H9 (cell line): ENCODE measurements at regions not wholly inside any gene's neighbourhood (a gene's known extent, or its start where the extent isn't known, plus 50 kb on each side); places are given as distances from the start of the nearest gene placed in this dataset.

ENCODE experiments used
- DNase-seq: peaks from one replicate; pipeline ENCODE4 v3.0.0-alpha.2; 2017
- H2AFZ ChIP-seq: one replicate; pipeline ENCODE4 v1.6.1; 2013; ENCODE audit warnings: mild to moderate bottlenecking, low read length, control low read depth, moderate library complexity
- H2AK5ac ChIP-seq: 2 replicates; pipeline ENCODE4 v1.6.1; 2013; ENCODE audit warnings: low read length, control low read depth, mixed read lengths; ENCODE audit not compliant: insufficient read length
- H2BK120ac ChIP-seq: one replicate; pipeline ENCODE4 v1.6.1; 2013; ENCODE audit warnings: low read depth, mild to moderate bottlenecking, low read length, control low read depth, inconsistent platforms; ENCODE audit not compliant: poor library complexity, severe bottlenecking
- H2BK12ac ChIP-seq: 2 replicates; pipeline ENCODE4 v1.6.1; 2013; ENCODE audit warnings: low read length, control low read depth, mixed read lengths, low read depth; ENCODE audit not compliant: insufficient read length
- H2BK15ac ChIP-seq: 2 replicates; pipeline ENCODE4 v1.6.1; 2013; ENCODE audit warnings: low read depth, low read length, control low read depth
- H2BK20ac ChIP-seq: one replicate; pipeline ENCODE4 v1.6.1; 2013; ENCODE audit warnings: low read depth, mild to moderate bottlenecking, low read length, control low read depth, inconsistent platforms; ENCODE audit not compliant: poor library complexity, severe bottlenecking
- H2BK5ac ChIP-seq: 2 replicates; pipeline ENCODE4 v1.6.1; 2013; ENCODE audit warnings: low read length, control low read depth, mixed read lengths; ENCODE audit not compliant: insufficient read length
- H3K14ac ChIP-seq: 2 replicates; pipeline ENCODE4 v1.6.1; 2013; ENCODE audit warnings: low read length, control low read depth; ENCODE audit not compliant: insufficient read depth
- H3K18ac ChIP-seq: 2 replicates; pipeline ENCODE4 v1.6.1; 2013; ENCODE audit warnings: low read depth, mild to moderate bottlenecking, mixed read lengths, low read length, control low read depth; ENCODE audit not compliant: insufficient read length
- H3K23ac ChIP-seq: 2 replicates; pipeline ENCODE4 v1.6.1; 2013; ENCODE audit warnings: low read length, control low read depth, mixed read lengths, low read depth; ENCODE audit not compliant: insufficient read length
- H3K23me2 ChIP-seq: 2 replicates; pipeline ENCODE4 v1.6.1; 2013; ENCODE audit warnings: low read depth, mild to moderate bottlenecking, mixed read lengths, low read length, control low read depth; ENCODE audit not compliant: insufficient read length, poor library complexity, severe bottlenecking
- H3K27ac ChIP-seq: 2 replicates; pipeline ENCODE4 v1.5.1; 2013; ENCODE audit warnings: low read length, control low read depth, mixed read lengths, low read depth; ENCODE audit not compliant: insufficient read length
- H3K27me3 ChIP-seq: 2 replicates; pipeline ENCODE4 v1.6.1; 2013; ENCODE audit warnings: low read length, control low read depth, inconsistent platforms; ENCODE audit not compliant: insufficient read depth
- H3K4ac ChIP-seq: 2 replicates; pipeline ENCODE4 v1.6.1; 2013; ENCODE audit warnings: low read depth, mild to moderate bottlenecking, control low read depth, inconsistent platforms, low read length, moderate library complexity
- H3K4me1 ChIP-seq: 2 replicates; pipeline ENCODE4 v1.6.1; 2013; ENCODE audit warnings: low read length, control low read depth, inconsistent platforms; ENCODE audit not compliant: insufficient read depth
- H3K4me2 ChIP-seq: 2 replicates; pipeline ENCODE4 v1.6.1; 2013; ENCODE audit warnings: low read length, control low read depth, mixed read lengths; ENCODE audit not compliant: insufficient read length, insufficient read depth
- H3K56ac ChIP-seq: 2 replicates; pipeline ENCODE4 v1.6.1; 2013; ENCODE audit warnings: low read depth, mild to moderate bottlenecking, mixed read lengths, low read length, control low read depth; ENCODE audit not compliant: insufficient read length
- H3K79me1 ChIP-seq: 2 replicates; pipeline ENCODE4 v1.6.1; 2013; ENCODE audit warnings: low read depth, mild to moderate bottlenecking, moderate library complexity, low read length, control low read depth, inconsistent platforms; ENCODE audit not compliant: insufficient read depth, poor library complexity, severe bottlenecking
- H3K79me2 ChIP-seq: 2 replicates; pipeline ENCODE4 v1.6.1; 2013; ENCODE audit warnings: low read length, control low read depth, inconsistent platforms; ENCODE audit not compliant: insufficient read depth
- H3K9ac ChIP-seq: 2 replicates; pipeline ENCODE4 v1.6.1; 2013; ENCODE audit warnings: low read length, control low read depth, mixed read lengths; ENCODE audit not compliant: insufficient read length; ENCODE audit errors: extremely low read depth
- H3K9me3 ChIP-seq: one replicate; pipeline ENCODE4 v1.6.1; 2013; ENCODE audit warnings: low read depth, low read length, inconsistent platforms; ENCODE audit not compliant: control insufficient read depth
- H3T11ph ChIP-seq: one replicate; pipeline ENCODE4 v1.6.1; 2013; ENCODE audit warnings: mild to moderate bottlenecking, low read length, control low read depth, inconsistent platforms
- H4K20me1 ChIP-seq: one replicate; pipeline ENCODE4 v1.6.1; 2013; ENCODE audit not compliant: control insufficient read depth, insufficient read length, insufficient read depth
- H4K5ac ChIP-seq: 2 replicates; pipeline ENCODE4 v1.6.1; 2013; ENCODE audit warnings: low read depth, mild to moderate bottlenecking, mixed read lengths, low read length, control low read depth; ENCODE audit not compliant: insufficient read length
- H4K8ac ChIP-seq: replicated peaks from 2 replicates; pipeline ENCODE4 v1.6.1; 2013; ENCODE audit warnings: low read length, control low read depth, mixed read lengths, low read depth; ENCODE audit not compliant: insufficient read length
- H4K91ac ChIP-seq: 2 replicates; pipeline ENCODE4 v1.6.1; 2013; ENCODE audit warnings: low read depth, mild to moderate bottlenecking, moderate library complexity, mixed read lengths, low read length, control low read depth; ENCODE audit not compliant: insufficient read length
- H3K27ac Mint-ChIP-seq, 3 experiments: 2 replicates in 2 of 3; 3 replicates in 1 of 3; pipeline ENCODE4 v1.8.0; 2020 to 2021; ENCODE audit warnings: mixed read lengths in 3 of 3, mild to moderate bottlenecking in 1 of 3, moderate library complexity in 1 of 3
- H3K27me3 Mint-ChIP-seq: 2 replicates; pipeline ENCODE4 v1.8.0; 2021; ENCODE audit warnings: low read depth, mild to moderate bottlenecking, moderate library complexity, mixed read lengths
- H3K36me3 Mint-ChIP-seq, 3 experiments: 2 replicates in 2 of 3; 3 replicates in 1 of 3; pipeline ENCODE4 v1.8.0; 2020 to 2021; ENCODE audit warnings: low read depth in 3 of 3, mixed read lengths in 3 of 3; ENCODE audit not compliant: insufficient read depth in 1 of 3
- H3K4me1 Mint-ChIP-seq, 2 experiments: 2 replicates each; pipeline ENCODE4 v1.8.0; 2020; ENCODE audit warnings: mixed read lengths in 2 of 2
- H3K4me3 Mint-ChIP-seq, 2 experiments: 2 replicates in 1 of 2; 3 replicates in 1 of 2; pipeline ENCODE4 v1.8.0; 2020 to 2021; ENCODE audit warnings: mild to moderate bottlenecking in 2 of 2, mixed read lengths in 2 of 2, moderate library complexity in 1 of 2
- H3K9me3 Mint-ChIP-seq, 2 experiments: 2 replicates in 1 of 2; 3 replicates in 1 of 2; pipeline ENCODE4 v1.8.0; 2020; ENCODE audit warnings: mild to moderate bottlenecking in 2 of 2, mixed read lengths in 2 of 2, moderate library complexity in 1 of 2
- WGBS: extraction: QIAGEN DNeasy Blood & Tissue Kit; methylation state at CpG from one replicate; pipeline ENCODE4 v1.1.7; 2013; ENCODE audit warnings: missing lambda C conversion rate, low lambda C conversion rate, mixed read lengths; ENCODE audit not compliant: insufficient read length; ENCODE audit errors: extremely low coverage; 5-methylcytosine and 5-hydroxymethylcytosine counted together
- TF ChIP-seq, protein P1 (sequence below): fragments of 200-600 bp; sonication (generic); conservative IDR thresholded peaks from 3 replicates; pipeline ENCODE4 v1.8.0; 2021; ENCODE audit warnings: antibody characterized with exemption, mild to moderate bottlenecking

- H3K4me3 Mint-ChIP-seq: no peak overlapping the region
- no peaks in the 10 kb centered on the region for H3K79me2 ChIP-seq
- no peak overlapping the region for H3K18ac ChIP-seq
- TF ChIP-seq, protein P1, sequence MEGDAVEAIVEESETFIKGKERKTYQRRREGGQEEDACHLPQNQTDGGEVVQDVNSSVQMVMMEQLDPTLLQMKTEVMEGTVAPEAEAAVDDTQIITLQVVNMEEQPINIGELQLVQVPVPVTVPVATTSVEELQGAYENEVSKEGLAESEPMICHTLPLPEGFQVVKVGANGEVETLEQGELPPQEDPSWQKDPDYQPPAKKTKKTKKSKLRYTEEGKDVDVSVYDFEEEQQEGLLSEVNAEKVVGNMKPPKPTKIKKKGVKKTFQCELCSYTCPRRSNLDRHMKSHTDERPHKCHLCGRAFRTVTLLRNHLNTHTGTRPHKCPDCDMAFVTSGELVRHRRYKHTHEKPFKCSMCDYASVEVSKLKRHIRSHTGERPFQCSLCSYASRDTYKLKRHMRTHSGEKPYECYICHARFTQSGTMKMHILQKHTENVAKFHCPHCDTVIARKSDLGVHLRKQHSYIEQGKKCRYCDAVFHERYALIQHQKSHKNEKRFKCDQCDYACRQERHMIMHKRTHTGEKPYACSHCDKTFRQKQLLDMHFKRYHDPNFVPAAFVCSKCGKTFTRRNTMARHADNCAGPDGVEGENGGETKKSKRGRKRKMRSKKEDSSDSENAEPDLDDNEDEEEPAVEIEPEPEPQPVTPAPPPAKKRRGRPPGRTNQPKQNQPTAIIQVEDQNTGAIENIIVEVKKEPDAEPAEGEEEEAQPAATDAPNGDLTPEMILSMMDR: no peak
- no peaks in the 10 kb centered on the region for H3K36me3 Mint-ChIP-seq
- H3K14ac ChIP-seq: no peak overlapping the region
- H3K9ac ChIP-seq: no peak overlapping the region
- no peaks in the 10 kb centered on the region for H3K9me3 ChIP-seq
- no peak for DNase-seq
- no peak overlapping the region for H2BK120ac ChIP-seq
- no peak overlapping the region for H3K4ac ChIP-seq
- H3K4me1 ChIP-seq: no peaks in the 10 kb centered on the region
- H2AFZ ChIP-seq: no peak overlapping the region
- H3T11ph ChIP-seq: no peak overlapping the region
- no peak overlapping the region for H3K56ac ChIP-seq
- H3K4me2 ChIP-seq: no peak overlapping the region
- H3K4me1 Mint-ChIP-seq: peaks cover 9 to 19% of the 10 kb centered on the region in 2 experiments
- H2AK5ac ChIP-seq: no peak overlapping the region
- no peaks in the 10 kb centered on the region for H3K23me2 ChIP-seq
- H3K27ac Mint-ChIP-seq: no peak overlapping the region
- no peak overlapping the region for H3K27ac ChIP-seq
- no peak overlapping the region for H4K8ac ChIP-seq
- H2BK5ac ChIP-seq: no peak overlapping the region
- WGBS: no CpG with 5 or more reads among the region's 3 CpGs
- H3K79me1 ChIP-seq: no peaks in the 10 kb centered on the region
- no peaks in the 10 kb centered on the region for H3K27me3 ChIP-seq
- no peak overlapping the region for H2BK20ac ChIP-seq
- no peak overlapping the region for H4K91ac ChIP-seq
- no peaks in the 10 kb centered on the region for H4K20me1 ChIP-seq
- H3K27me3 Mint-ChIP-seq: no peaks in the 10 kb centered on the region
- H2BK12ac ChIP-seq: no peak overlapping the region
- no peaks in the 10 kb centered on the region for H3K9me3 Mint-ChIP-seq
- no peak overlapping the region for H4K5ac ChIP-seq
- no peak overlapping the region for H2BK15ac ChIP-seq
- H3K23ac ChIP-seq: no peak overlapping the region
These were observed 588.6 kb downstream of the DNAJB9 start for GRCh38 chr7:109158246-109158645.
